Erythroblast (primary cell): ENCODE measurements at regions not wholly inside any gene's neighbourhood (a gene's known extent, or its start where the extent isn't known, plus 50 kb on each side); places are given as distances from the start of the nearest gene placed in this dataset.

Experiments
- GATA1 ChIP-seq: IDR thresholded peaks from 2 replicates; pipeline ENCODE4 v1.6.1; 2011; ENCODE audit warnings: low read depth, mild to moderate bottlenecking, control low read depth, low read length, moderate library complexity
- POLR2A ChIP-seq: IDR thresholded peaks from 2 replicates; pipeline ENCODE4 v1.6.1; 2011; ENCODE audit warnings: mild to moderate bottlenecking, low read length

DNA sequence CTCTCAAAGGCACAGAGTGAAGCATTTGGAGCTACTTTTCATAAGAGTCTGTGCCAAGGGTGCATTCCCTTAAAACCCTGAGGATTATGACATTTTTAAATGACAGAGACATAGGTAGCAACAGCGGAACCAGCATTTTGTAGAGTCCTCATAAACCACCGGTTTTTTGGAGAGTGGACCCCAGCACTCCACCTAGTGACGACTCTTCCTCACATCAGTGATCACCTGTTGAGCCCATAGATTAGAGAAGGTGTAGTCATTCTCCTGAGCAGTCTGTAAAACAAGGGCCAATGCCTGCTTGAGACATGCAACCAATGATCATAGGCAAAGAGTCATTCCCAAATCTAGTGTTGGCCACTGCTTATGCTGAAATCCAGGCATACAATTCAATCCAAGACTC, 399.1 kb downstream of the GXYLT1 start:
- TF ChIP-seq POLR2A (no peak), GATA1 (no peak)
